Activated CD4-positive, alpha-beta T cell treated with anti-CD3 and anti-CD28 coated beads, Interleukin-2, amount 10 ng/mL, durations not matched to agents 7 days and 5 days (primary cell): ENCODE measurements at regions not wholly inside any gene's neighbourhood (a gene's known extent, or its start where the extent isn't known, plus 50 kb on each side); places are given as distances from the start of the nearest gene placed in this dataset.
"Not testable (repeated sequence)": the region's sequence is repeated elsewhere in the genome, so short reads cannot be mapped to it uniquely, and the experiment has no call there.

ENCODE experiments used
- CTCF ChIA-PET: fragments of 350-600 bp; sonication (Branson Sonifier 250); formaldehyde crosslinking; loops from one replicate; lab custom pipeline; 2021; ENCODE audit warnings: antibody characterized with exemption; lab: Charles Lee
- POLR2A ChIA-PET: fragments of 350-600 bp; sonication (Branson Sonifier 250); formaldehyde crosslinking; loops from one replicate; lab custom pipeline; 2021; ENCODE audit warnings: antibody characterized with exemption; lab: Charles Lee
- DNase-seq: peaks from one replicate; pipeline ENCODE4 v3.0.0-alpha.2; 2020
- H3K27ac Mint-ChIP-seq: one replicate; pipeline ENCODE4 v1.8.0; 2021; ENCODE audit warnings: mild to moderate bottlenecking, moderate library complexity, mixed read lengths
- H3K27me3 Mint-ChIP-seq: one replicate; pipeline ENCODE4 v1.8.0; 2021; ENCODE audit warnings: mixed read lengths
- H3K36me3 Mint-ChIP-seq: one replicate; pipeline ENCODE4 v1.8.0; 2021; ENCODE audit warnings: low read depth, mixed read lengths
- H3K4me1 Mint-ChIP-seq: one replicate; pipeline ENCODE4 v1.8.0; 2021; ENCODE audit warnings: mixed read lengths
- H3K4me3 Mint-ChIP-seq: one replicate; pipeline ENCODE4 v1.8.0; 2021; ENCODE audit warnings: mild to moderate bottlenecking, moderate library complexity, mixed read lengths
- H3K9me3 Mint-ChIP-seq: one replicate; pipeline ENCODE4 v1.8.0; 2021; ENCODE audit warnings: mixed read lengths

DNA sequence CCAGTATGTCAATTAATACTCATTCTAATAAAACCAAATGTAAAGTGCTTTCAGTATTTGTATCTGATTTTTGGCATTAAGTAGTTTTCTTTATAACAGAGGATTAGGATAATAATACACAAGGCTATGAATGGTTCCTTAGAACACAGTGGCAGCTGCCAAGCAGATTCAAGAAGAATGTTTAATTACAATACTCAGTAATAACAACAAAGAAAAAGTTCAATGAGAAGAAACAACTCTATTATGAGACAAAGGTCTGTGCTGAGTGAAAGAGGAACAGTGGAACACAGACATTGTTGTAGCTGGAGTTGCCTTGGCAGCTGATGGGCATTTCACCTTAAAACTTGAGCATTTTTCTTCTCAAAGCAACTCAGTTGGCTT is 502.6 kb upstream of the NR3C2 start:
- no peak for DNase-seq
- H3K9me3 Mint-ChIP-seq: no peaks in the 10 kb centered on the region
- ChIA-PET POLR2A (no interaction called here), CTCF (no interaction called here)
- H3K27ac Mint-ChIP-seq: no peak overlapping the region
- no peak overlapping the region for H3K4me3 Mint-ChIP-seq
- H3K4me1 Mint-ChIP-seq: no peaks in the 10 kb centered on the region
- H3K36me3 Mint-ChIP-seq: no peaks in the 10 kb centered on the region
- H3K27me3 Mint-ChIP-seq: no peaks in the 10 kb centered on the region

DNA sequence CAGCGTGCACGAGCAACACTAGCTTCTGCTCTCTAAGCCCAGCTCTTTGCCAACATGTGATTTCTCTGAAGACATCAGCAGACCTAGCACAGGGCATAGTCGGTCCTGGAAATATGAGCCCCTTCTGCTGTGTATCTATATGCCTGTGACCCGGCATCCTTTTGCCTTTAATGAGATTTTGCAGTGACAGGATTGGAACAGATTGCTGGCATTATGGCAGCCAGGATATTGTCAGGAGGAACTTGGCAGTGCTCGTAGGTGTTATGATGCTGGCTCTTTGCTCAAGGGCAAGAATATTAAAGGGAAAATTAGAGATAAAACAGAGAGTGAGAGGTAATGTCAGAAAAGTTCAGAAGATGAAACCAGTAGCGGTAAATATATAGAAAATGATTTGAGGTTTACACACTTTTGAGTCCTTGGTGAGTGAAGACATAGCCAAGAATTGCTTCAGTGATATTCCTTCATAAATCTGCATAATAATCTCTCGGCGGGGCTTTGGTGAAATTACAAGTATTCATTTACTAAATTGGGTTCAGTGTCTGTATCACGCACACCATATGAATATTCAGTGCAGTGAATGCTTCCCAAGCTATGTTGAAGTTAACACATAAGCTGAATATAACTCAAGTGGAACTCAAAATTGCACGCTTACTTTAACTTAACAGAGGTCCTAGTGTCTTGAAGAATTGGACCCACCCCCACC is 502.1 kb upstream of the NR3C2 start:
- H3K4me3 Mint-ChIP-seq: no peak overlapping the region
- no peaks in the 10 kb centered on the region for H3K9me3 Mint-ChIP-seq
- no peak overlapping the region for H3K27ac Mint-ChIP-seq
- CTCF ChIA-PET: no interaction called here
- POLR2A ChIA-PET: no interaction called here
- no peak for DNase-seq
- H3K27me3 Mint-ChIP-seq: no peaks in the 10 kb centered on the region
- no peaks in the 10 kb centered on the region for H3K4me1 Mint-ChIP-seq
- no peaks in the 10 kb centered on the region for H3K36me3 Mint-ChIP-seq

DNA sequence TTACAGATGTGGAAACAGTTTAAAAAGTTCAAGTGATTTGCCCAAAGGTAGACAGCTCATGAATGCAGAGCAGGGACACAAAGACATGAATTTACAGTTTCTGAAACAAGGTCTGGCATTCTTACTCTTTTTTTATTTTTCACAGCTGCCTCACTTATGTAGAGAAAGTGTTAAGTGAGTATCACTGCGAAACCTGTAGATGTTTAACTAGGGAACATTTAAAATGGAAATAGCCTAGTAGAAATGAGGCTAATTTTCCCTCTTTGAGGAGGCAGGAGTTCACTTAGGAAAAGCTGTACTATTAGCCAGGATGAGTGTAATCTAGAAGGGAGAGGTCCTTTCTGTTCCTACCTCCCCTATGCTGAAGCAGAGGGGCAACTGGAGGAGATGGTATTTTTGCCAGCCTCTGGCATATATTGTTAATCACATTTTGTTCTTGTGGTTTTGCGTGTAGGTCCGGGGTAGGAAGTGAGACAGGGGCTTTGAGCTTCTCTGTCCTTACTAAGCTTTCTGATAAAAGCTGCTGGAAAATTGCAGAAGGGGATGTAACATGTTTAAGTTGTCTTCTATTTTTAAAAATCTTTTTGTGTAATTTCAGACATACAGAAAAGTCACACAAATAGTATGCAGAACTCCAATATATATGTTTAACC is 492.8 kb upstream of the NR3C2 start:
- ChIA-PET POLR2A (no interaction called here), CTCF (no interaction called here)
- H3K4me3 Mint-ChIP-seq: no peak overlapping the region
- peaks cover 17% of the 10 kb centered on the region for H3K9me3 Mint-ChIP-seq
- DNase-seq: no peak
- H3K27me3 Mint-ChIP-seq: no peaks in the 10 kb centered on the region
- H3K36me3 Mint-ChIP-seq: no peaks in the 10 kb centered on the region
- no peak overlapping the region for H3K27ac Mint-ChIP-seq
- no peaks in the 10 kb centered on the region for H3K4me1 Mint-ChIP-seq

DNA sequence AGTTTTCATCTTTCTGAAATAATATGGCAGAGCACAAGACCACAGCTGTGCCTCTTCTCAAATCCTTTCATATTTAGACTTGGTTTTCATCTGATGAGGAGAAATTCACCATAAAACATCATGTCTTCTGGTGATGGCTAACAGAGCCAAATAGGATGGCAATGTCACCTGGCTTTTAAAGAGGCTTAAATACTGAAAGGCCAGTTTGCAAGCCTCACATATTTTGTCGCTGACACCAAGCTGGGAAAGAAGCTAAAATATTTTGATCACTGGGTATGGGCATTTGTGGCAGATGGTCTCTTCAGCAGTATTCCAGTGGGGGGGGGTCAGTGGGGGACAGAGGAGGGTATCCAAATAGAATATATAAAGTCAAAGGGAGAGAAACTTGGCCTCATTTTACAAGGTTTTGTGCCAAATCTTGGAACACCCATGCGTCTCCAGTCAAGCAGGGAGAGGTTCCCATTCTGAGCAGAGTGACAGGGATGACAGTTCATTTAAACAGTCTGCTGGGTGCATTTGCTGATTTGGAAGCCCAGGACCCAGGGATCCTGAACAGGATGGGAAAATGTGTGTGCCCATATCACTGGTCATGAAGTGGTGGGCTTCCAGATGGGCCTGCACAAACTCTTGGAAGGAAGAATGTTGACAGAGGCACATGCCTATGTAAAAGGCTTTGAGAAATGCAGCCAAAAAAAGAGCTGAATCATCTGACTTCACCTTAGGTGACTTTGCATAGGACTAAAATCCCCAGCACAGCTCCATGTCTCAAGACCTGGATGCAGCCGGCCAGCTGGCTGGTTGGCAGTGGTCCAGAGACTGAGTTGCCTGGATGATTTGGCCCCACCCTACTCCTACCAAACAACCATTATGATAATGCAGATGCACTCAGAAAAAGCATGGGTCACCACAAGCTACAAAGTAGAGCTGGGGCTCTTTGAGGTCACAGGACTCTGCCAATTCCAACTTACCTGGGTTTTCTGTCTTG is 484.4 kb upstream of the NR3C2 start:
- Mint-ChIP-seq H3K27me3 (no peaks in the 10 kb centered on the region), H3K27ac (no peak overlapping the region), H3K4me3 (no peak overlapping the region), H3K36me3 (no peaks in the 10 kb centered on the region), H3K4me1 (no peaks in the 10 kb centered on the region), H3K9me3 (peaks cover 20% of the 10 kb centered on the region)
- POLR2A ChIA-PET: no interaction called here
- CTCF ChIA-PET: no interaction called here
- no peak for DNase-seq

DNA sequence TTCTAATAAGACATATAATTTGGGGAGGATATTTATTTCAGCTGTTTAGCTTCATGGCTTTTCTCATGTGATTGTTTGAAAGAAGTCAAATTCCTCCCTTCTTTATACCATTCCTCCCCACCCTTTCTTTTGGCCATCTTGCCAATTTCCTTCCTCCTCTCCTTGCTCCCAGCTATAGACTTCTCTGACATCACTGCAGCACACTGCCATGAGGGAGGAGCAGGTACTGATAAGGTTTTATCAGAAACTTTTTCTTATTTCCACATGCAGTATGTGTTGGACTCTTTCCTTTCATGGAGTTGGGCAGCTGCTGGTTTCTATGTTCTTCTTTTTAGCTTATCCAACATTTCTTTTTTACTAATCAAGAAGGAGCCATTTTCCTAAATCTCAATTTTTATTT is 481.7 kb upstream of the NR3C2 start:
- CTCF ChIA-PET: interaction anchor here (0.5 kb wide), 1 partner anchor 1336 kb away, joined by 6 read pairs; no protein-coding TSS in a partner anchor
- no peaks in the 10 kb centered on the region for H3K36me3 Mint-ChIP-seq
- H3K4me3 Mint-ChIP-seq: no peak overlapping the region
- DNase-seq: no peak
- no peaks in the 10 kb centered on the region for H3K4me1 Mint-ChIP-seq
- POLR2A ChIA-PET: no interaction called here
- H3K27me3 Mint-ChIP-seq: no peaks in the 10 kb centered on the region
- H3K27ac Mint-ChIP-seq: no peak overlapping the region
- peaks cover 4% of the 10 kb centered on the region for H3K9me3 Mint-ChIP-seq

DNA sequence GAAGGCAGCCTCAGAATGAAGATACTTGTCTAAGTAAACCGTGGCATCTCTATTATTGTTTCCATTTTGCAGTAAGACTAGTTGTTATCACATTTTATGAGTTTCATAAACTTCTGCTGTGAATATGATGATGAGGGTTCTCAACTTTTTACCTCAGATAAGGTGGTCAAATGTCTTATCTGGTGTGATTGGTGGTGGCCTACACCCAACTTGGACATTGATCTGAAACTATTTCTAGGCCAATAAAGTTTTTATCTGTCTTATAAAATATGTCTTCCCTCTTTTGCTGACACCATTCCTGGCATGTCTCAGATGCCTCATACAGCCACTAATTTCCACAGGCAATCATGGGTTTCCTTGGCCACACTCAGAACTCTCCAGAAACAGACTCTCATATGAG is 480.3 kb upstream of the NR3C2 start:
- DNase-seq: no peak
- H3K9me3 Mint-ChIP-seq: no peaks in the 10 kb centered on the region
- no peaks in the 10 kb centered on the region for H3K36me3 Mint-ChIP-seq
- no peaks in the 10 kb centered on the region for H3K27me3 Mint-ChIP-seq
- no peaks in the 10 kb centered on the region for H3K4me1 Mint-ChIP-seq
- H3K27ac Mint-ChIP-seq: no peak overlapping the region
- POLR2A ChIA-PET: no interaction called here
- CTCF ChIA-PET: no interaction called here
- H3K4me3 Mint-ChIP-seq: no peak overlapping the region

DNA sequence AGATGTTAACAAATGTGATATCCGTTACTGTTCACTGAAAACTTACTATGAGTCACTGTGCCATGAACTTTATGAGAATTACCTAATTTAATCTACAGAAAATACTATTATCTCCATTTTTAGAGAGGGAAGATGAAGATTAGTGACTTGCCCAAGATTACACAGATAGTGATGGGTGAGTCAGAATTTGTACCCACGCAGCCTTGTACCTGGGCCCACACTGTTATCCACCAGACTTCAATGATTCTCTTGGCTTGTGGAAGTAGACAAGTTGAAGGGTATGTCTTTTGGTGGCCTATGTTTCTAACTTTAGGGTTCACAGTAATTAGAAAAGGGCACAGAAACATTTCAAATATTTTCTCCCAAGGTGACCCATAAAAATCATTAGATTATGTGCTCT is 472.5 kb upstream of the NR3C2 start:
- CTCF ChIA-PET: no interaction called here
- no peaks in the 10 kb centered on the region for H3K4me1 Mint-ChIP-seq
- no peaks in the 10 kb centered on the region for H3K36me3 Mint-ChIP-seq
- H3K27me3 Mint-ChIP-seq: no peaks in the 10 kb centered on the region
- peaks cover 9% of the 10 kb centered on the region for H3K9me3 Mint-ChIP-seq
- DNase-seq: no peak
- no peak overlapping the region for H3K27ac Mint-ChIP-seq
- no peak overlapping the region for H3K4me3 Mint-ChIP-seq
- POLR2A ChIA-PET: no interaction called here

DNA sequence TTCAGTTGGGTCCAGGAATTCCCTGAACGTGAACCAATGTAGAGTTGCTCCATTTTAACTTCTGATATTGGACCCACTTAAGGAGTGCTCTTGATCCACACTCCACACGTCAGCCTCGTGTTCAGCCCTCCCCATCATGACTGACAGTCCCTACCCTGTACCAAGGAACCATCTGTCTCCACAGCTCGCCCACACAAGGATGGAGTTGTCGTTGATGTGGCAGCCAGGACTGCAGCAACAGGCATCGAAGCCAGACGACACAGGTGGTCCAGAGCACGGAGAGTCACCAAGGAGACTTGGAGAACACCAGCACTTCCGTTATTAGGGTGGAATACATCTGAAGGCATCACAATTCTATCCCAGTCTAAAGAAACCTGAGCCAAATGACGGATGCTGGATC is 472.1 kb upstream of the NR3C2 start:
- ChIA-PET POLR2A (no interaction called here), CTCF (no interaction called here)
- H3K4me1 Mint-ChIP-seq: no peaks in the 10 kb centered on the region
- H3K27ac Mint-ChIP-seq: no peak overlapping the region
- no peak for DNase-seq
- no peaks in the 10 kb centered on the region for H3K36me3 Mint-ChIP-seq
- no peak overlapping the region for H3K4me3 Mint-ChIP-seq
- H3K9me3 Mint-ChIP-seq: peaks cover 9% of the 10 kb centered on the region
- no peaks in the 10 kb centered on the region for H3K27me3 Mint-ChIP-seq

DNA sequence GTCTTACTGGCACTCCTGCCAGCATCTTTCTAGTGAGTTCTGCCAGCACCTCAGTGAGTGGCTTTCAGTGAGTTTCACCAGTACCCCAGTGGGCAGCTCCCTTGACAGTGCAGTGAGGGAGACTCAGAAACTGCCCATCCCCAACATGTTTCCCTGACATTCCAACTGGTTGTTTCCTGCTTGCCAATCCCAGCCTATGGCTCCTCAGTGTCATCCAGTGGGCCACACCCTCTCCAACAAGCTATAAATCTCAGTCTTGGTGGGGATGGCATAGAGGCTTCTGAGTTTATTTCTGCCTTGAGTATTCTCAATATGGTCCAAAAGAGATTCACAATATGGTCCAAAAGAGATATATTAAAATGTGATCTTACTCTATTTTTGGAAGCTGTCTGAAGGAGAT is 461.2 kb upstream of the NR3C2 start:
- CTCF ChIA-PET: no interaction called here
- DNase-seq: no peak
- H3K36me3 Mint-ChIP-seq: no peaks in the 10 kb centered on the region
- POLR2A ChIA-PET: no interaction called here
- no peaks in the 10 kb centered on the region for H3K27me3 Mint-ChIP-seq
- no peak overlapping the region for H3K4me3 Mint-ChIP-seq
- H3K27ac Mint-ChIP-seq: no peak overlapping the region
- no peaks in the 10 kb centered on the region for H3K4me1 Mint-ChIP-seq
- peaks cover 9% of the 10 kb centered on the region for H3K9me3 Mint-ChIP-seq

DNA sequence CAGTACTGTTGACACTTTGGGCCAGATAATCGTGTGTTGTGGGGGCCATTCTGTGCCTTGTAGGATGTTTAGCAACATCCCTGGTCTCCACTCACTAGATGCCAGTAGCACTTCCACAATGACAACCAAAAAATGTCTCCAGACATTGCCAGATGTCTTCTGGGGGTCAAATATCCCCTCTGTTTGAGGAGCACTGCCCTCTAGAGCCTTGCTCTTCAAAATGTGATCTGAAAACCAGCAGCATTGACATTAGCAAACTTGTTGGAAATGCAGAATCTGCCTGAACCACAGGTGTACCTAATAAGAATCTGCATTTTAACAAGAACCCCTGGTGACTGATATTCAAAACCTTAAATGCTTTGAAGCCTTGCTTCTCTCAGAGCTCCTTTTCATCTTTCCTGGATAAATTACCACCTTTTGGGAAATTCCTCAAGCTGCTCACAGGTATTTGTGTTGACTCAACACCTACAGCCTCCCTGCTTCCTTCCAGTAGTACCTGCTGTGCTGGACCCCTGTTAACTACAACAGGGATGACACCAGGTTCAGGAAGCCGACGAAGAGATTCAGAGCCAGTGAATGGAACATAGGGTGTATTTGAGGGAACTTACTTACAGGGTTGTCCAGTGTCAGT is 459.0 kb upstream of the NR3C2 start:
- CTCF ChIA-PET: no interaction called here
- no peak overlapping the region for H3K27ac Mint-ChIP-seq
- POLR2A ChIA-PET: no interaction called here
- no peak overlapping the region for H3K4me3 Mint-ChIP-seq
- no peaks in the 10 kb centered on the region for H3K4me1 Mint-ChIP-seq
- H3K36me3 Mint-ChIP-seq: no peaks in the 10 kb centered on the region
- DNase-seq: no peak
- peaks cover 13% of the 10 kb centered on the region for H3K9me3 Mint-ChIP-seq
- no peaks in the 10 kb centered on the region for H3K27me3 Mint-ChIP-seq

DNA sequence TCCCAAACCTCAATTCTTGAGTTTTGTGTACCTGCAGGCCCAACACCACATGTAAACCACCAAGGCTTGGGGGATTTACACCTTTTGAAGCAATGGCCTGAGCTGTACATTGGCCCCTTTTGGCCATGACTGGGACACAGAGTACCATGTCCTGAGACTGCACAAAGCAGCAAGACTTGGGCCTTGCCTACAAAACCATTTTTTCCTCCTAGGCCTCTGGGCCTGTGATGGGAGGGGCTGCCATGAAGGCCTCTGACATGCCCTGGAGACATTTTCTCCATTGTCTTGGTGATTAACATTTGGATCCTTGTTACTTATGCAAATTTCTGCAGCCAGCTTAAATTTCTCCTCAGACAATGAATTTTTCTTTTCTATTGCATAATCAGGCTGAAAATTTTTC is 455.9 kb upstream of the NR3C2 start:
- DNase-seq, H3K27me3 Mint-ChIP-seq, POLR2A ChIA-PET, H3K36me3 Mint-ChIP-seq, H3K4me1 Mint-ChIP-seq, CTCF ChIA-PET, H3K4me3 Mint-ChIP-seq, H3K27ac Mint-ChIP-seq: not testable (repeated sequence)
- H3K9me3 Mint-ChIP-seq: peaks cover 13% of the 10 kb centered on the region

DNA sequence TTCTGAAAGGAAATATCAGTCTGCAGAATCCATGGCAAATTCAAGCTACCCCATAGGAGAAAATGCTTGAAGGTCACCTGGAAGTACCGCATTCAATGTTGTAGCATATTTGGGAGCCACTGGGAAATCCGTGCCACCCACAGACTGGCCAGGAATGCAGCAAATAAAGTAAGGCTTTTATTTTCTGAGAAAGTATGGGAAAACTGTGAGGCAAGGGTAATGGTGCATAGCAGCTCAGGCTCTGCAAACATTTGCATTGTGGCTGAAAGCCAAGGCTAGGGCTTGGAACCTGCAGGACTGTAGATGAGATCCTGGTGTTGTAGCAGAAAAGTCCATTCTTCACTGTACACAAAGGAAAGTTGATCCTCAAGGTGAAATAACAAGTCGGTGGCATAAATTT is 450.9 kb upstream of the NR3C2 start:
- POLR2A ChIA-PET: no interaction called here
- Mint-ChIP-seq H3K36me3 (no peaks in the 10 kb centered on the region), H3K4me1 (no peaks in the 10 kb centered on the region), H3K9me3 (peaks cover 3% of the 10 kb centered on the region), H3K27me3 (no peaks in the 10 kb centered on the region), H3K4me3 (no peak overlapping the region), H3K27ac (no peak overlapping the region)
- DNase-seq: no peak
- CTCF ChIA-PET: no interaction called here

DNA sequence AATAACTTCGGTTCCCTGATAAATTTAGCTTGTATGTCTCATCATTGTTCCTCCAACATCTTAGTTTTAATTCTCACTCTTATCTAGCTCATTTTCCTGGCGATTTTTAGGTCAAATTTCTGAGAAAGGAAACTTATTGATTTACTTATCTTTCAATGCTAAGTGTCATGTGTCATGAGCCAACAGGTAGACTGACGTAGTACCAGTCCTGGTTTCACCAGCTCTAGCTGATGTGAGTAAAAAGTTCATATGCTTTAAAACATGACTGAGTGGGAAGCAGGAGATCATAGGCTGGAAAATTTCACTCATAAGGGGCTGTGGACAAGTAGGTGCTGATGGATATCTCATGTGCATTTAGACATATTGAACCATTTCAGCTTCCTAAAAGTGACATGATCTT is 441.7 kb upstream of the NR3C2 start:
- Mint-ChIP-seq H3K27ac (no peak overlapping the region), H3K36me3 (no peaks in the 10 kb centered on the region), H3K4me1 (no peaks in the 10 kb centered on the region), H3K27me3 (no peaks in the 10 kb centered on the region), H3K9me3 (no peaks in the 10 kb centered on the region), H3K4me3 (no peak overlapping the region)
- ChIA-PET POLR2A (no interaction called here), CTCF (no interaction called here)
- no peak for DNase-seq
